GM12865 (cell line): ENCODE measurements at regions not wholly inside any gene's neighbourhood (a gene's known extent, or its start where the extent isn't known, plus 50 kb on each side); places are given as distances from the start of the nearest gene placed in this dataset.

Source experiments
- DNase-seq: peaks from one replicate; pipeline ENCODE4 v3.0.0; 2010; ENCODE audit warnings: low read depth
- H3K4me3 ChIP-seq: 2 replicates; pipeline ENCODE4 v1.5.1; 2011; ENCODE audit warnings: mild to moderate bottlenecking, low read depth, low read length, control low read depth
- TF ChIP-seq, protein P1 (sequence below): IDR thresholded peaks from 2 replicates; pipeline ENCODE4 v1.5.1; 2011; ENCODE audit warnings: low read length, control low read depth, low read depth, inconsistent platforms; ENCODE audit not compliant: insufficient read depth; ENCODE audit errors: missing control alignments

DNA sequence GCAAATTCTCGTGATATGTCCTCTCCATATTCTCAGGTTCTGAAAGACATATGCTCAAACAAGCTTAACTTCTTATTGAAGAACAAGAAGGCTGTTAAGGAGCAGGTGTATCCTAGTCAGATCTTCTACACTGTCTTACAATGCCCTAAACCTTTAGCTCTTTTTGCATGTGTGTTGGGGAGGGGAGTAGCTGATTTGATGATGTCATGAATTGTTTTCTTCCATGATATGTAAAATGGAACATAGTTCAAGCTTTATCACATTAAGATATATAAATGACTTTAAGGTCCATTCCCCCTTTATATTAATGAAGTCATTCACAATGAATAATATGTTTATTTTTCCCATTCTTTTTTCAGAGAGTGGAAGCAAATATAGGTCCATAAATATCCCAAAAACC lies 332.5 kb upstream of the FAM241A start:
- TF ChIP-seq, protein P1, sequence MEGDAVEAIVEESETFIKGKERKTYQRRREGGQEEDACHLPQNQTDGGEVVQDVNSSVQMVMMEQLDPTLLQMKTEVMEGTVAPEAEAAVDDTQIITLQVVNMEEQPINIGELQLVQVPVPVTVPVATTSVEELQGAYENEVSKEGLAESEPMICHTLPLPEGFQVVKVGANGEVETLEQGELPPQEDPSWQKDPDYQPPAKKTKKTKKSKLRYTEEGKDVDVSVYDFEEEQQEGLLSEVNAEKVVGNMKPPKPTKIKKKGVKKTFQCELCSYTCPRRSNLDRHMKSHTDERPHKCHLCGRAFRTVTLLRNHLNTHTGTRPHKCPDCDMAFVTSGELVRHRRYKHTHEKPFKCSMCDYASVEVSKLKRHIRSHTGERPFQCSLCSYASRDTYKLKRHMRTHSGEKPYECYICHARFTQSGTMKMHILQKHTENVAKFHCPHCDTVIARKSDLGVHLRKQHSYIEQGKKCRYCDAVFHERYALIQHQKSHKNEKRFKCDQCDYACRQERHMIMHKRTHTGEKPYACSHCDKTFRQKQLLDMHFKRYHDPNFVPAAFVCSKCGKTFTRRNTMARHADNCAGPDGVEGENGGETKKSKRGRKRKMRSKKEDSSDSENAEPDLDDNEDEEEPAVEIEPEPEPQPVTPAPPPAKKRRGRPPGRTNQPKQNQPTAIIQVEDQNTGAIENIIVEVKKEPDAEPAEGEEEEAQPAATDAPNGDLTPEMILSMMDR = no peak
- H3K4me3 ChIP-seq = no peak overlapping the region
- no peak for DNase-seq

DNA sequence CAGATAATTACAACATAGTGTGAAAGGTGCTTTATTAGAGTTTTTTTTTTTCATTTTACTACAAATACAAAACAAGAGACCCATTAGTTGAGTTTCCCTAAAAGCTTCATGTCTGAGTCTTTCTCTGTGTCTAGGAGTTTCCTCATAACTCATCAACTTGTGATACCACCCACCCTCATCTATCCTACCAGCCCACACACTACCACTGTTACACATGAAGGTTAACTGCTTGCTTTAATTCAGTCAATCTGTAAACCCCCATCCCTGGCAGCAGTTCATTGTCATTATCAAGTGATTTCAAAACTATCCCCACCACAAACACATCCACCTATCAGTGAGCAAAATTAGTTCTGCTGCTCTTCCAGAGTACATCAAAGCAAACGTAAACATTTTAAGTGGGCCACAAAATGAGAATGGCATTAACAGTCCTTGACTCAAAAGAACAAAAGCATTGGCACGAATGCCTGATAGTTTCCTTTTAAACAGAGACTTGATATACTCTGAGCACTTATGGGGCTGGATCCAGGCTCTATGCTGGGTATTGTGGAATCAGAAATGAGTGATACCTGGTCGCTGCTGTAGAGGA lies 331.6 kb upstream of the FAM241A start:
- TF ChIP-seq, protein P1 = no peak
- H3K4me3 ChIP-seq = no peak overlapping the region
- no peak for DNase-seq

DNA sequence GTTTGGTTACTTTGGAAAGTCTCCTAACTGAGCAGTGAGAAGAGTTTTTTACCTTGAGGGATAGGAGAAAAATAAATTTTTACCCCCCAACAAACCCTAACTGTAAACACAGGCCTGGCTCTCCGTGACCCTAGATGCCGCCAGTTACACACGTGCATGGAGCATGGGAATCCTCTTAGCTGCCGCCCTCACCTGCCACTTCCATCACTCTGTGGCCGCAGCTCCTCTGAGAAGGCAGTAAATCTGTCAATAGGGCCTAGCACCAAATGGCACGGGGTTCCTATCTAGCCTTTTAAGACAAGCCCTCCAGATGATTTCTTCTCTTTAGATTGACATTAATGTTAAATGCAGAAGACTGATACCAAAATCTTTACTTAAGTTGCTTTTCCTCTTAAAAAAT lies 330.3 kb upstream of the FAM241A start:
- no peak for DNase-seq
- TF ChIP-seq, protein P1 = no peak
- H3K4me3 ChIP-seq = no peak overlapping the region

DNA sequence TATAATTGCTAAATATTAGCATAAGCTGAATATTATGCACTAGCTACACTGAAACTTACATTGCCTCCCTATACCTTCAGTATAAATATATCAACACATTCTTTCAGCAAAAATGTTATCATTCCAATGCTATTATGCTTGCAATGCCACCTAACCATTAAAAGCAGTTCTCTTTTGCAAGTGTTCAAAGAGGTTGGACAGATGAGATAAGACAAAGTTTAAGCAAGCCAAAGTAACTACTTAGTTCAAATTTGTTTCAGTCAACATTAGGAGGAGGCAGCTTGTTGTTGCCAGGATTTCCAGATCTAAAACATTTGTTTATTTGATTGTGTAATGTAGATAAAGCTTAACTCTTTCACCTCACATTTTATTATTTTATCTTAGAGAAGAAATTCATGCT lies 323.9 kb upstream of the FAM241A start:
- no peak overlapping the region for H3K4me3 ChIP-seq
- TF ChIP-seq, protein P1 = no peak
- no peak for DNase-seq

DNA sequence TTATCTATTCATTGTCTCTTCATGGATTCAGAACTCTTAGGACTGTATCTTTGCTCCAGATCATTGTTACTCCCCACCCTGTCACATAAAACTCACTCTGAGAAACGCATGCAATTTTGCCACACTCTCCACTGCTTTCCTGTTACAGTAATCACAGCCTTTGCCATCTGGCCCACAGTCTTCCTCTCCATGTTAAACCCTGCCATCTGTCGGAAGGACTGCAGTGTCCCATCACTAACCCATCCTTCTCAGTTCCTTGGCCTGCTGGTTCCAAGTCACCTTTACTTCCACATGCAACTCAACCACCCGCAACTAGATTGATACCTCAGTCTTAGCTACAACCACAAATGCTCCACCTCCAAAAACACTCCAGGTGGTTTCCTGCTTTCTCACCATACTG lies 308.7 kb upstream of the FAM241A start:
- TF ChIP-seq, protein P1 = no peak
- H3K4me3 ChIP-seq = no peak overlapping the region
- no peak for DNase-seq

DNA sequence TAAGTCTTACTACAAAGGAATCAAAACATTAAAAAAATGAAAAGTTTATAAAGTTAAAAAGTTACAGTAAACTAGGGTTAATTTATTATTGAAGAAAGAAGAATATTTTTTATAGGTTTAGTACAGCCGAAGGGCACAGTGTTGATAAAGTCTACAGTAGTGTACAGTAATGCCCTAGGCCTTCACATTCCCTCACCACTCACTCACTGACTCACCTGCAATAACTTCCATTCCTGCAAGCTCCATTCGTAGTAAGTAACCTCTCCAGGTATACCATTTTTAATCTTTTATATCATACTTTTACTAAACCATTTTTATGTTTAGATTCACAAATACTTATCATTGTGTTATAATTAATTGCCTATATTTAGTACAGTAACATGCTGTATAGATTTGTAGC lies 307.5 kb upstream of the FAM241A start:
- DNase-seq = no peak
- no peak overlapping the region for H3K4me3 ChIP-seq
- TF ChIP-seq, protein P1 = no peak

DNA sequence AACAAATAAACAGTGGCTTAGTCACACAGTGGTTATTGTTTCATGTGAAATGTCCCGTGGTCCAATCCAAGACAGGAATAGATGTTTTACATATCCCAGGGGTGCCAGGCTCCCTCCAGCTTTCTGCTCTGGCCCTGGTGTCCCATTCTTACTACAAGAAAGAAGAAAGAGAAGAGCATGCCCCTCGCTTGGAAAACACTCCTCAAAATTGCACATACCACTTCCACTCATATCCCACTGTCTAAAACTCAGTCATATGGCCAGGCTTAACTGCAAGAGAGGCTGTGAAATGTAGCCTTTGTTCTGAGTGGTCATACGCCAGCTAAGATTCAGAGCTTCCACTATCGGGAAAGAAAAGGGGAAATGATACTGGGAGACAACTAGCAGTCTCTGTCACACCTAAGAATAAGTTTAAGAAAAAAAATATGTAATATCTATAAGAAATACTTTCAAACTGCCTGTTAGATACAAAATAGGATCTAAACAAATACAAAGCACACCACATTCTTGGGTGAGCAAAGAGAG lies 306.8 kb upstream of the FAM241A start:
- H3K4me3 ChIP-seq = no peak overlapping the region
- TF ChIP-seq, protein P1 = no peak
- DNase-seq = peak; percentile 9
